IMR-90 (cell line): ENCODE measurements at regions not wholly inside any gene's neighbourhood (a gene's known extent, or its start where the extent isn't known, plus 50 kb on each side); places are given as distances from the start of the nearest gene placed in this dataset.

Source experiments
- CTCF ChIP-seq: conservative IDR thresholded peaks from 2 replicates; pipeline ENCODE4 v1.5.1; 2012; ENCODE audit warnings: mild to moderate bottlenecking, low read depth, low read length, improper control_type of control experiment
- ELK1 ChIP-seq: fragments of 150-350 bp; IDR thresholded peaks from 2 replicates; pipeline ENCODE4 v1.6.1; 2016; ENCODE audit warnings: low read depth, mild to moderate bottlenecking, low read length, moderate library complexity, borderline replicate concordance
- MXI1 ChIP-seq: IDR thresholded peaks from 2 replicates; pipeline ENCODE4 v1.6.1; 2012; ENCODE audit warnings: low read depth, mild to moderate bottlenecking, low read length, moderate library complexity, borderline replicate concordance

GRCh38 chr15:59896663-59897074, 107.4 kb upstream of the FOXB1 start:
- TF ChIP-seq MXI1 (no peak), CTCF (no peak), ELK1 (no peak)
